Esophagus squamous epithelium (tissue), 4 donors: ENCODE measurements at regions not wholly inside any gene's neighbourhood (a gene's known extent, or its start where the extent isn't known, plus 50 kb on each side); places are given as distances from the start of the nearest gene placed in this dataset.

Experiments used
- POLR2A ChIP-seq, 4 donors: fragments of 450-650 bp; IDR thresholded peaks; one replicate each; pipeline ENCODE4 v1.6.1; 2017; ENCODE audit warnings: antibody characterized with exemption in 4 of 4, mild to moderate bottlenecking in 4 of 4, moderate library complexity in 3 of 4
- TF ChIP-seq, protein P1 (sequence below), 6 experiments: fragments of 450-650 bp in 4 of 6; fragments of 200-600 bp in 2 of 6; sonication (generic) in 2 of 6; IDR thresholded peaks; one replicate each; pipeline ENCODE4 v1.5.1; 2016 to 2019; ENCODE audit warnings: antibody characterized with exemption in 6 of 6, mild to moderate bottlenecking in 4 of 6, moderate library complexity in 4 of 6

DNA sequence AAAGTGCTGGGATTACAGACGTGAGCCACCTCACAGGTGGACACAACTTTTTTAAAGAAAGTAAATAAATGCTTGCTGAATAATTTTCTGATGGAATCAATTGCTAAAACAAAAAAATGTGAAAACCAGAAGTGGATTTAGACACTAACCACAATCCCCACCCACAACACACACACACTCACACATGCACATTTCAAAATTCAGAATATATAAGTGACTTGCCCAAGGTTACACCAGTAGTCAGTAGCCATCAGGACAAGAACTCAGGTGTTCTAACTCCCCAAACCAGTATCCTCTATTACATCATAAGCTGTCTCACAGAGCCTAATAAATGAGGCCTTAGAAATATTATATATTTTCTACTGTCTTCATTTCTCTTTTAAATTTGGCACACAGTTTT lies 1923.6 kb upstream of the PIK3C3 start:
- TF ChIP-seq, protein P1, sequence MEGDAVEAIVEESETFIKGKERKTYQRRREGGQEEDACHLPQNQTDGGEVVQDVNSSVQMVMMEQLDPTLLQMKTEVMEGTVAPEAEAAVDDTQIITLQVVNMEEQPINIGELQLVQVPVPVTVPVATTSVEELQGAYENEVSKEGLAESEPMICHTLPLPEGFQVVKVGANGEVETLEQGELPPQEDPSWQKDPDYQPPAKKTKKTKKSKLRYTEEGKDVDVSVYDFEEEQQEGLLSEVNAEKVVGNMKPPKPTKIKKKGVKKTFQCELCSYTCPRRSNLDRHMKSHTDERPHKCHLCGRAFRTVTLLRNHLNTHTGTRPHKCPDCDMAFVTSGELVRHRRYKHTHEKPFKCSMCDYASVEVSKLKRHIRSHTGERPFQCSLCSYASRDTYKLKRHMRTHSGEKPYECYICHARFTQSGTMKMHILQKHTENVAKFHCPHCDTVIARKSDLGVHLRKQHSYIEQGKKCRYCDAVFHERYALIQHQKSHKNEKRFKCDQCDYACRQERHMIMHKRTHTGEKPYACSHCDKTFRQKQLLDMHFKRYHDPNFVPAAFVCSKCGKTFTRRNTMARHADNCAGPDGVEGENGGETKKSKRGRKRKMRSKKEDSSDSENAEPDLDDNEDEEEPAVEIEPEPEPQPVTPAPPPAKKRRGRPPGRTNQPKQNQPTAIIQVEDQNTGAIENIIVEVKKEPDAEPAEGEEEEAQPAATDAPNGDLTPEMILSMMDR (IDR thresholded peaks at IDR 0.05), result no peak
- TF ChIP-seq POLR2A (IDR thresholded peaks at IDR 0.05), result no peak
